DOHH2 (cell line): ENCODE measurements at regions not wholly inside any gene's neighbourhood (a gene's known extent, or its start where the extent isn't known, plus 50 kb on each side); places are given as distances from the start of the nearest gene placed in this dataset.

Source experiments
- H3F3A ChIP-seq: fragments of 200-600 bp; sonication (generic), shearing (Covaris generic); 2 replicates; pipeline ENCODE4 v1.6.0; 2016; ENCODE audit warnings: antibody characterized with exemption, mild to moderate bottlenecking; ENCODE audit not compliant: control insufficient read depth, insufficient read depth
- H3K27ac ChIP-seq: fragments of 200-600 bp; sonication (generic); 2 replicates; pipeline ENCODE4 v1.5.1; 2014; ENCODE audit warnings: low read depth, mild to moderate bottlenecking, low read length, moderate library complexity
- H3K27me3 ChIP-seq: fragments of 200-600 bp; sonication (generic); 2 replicates; pipeline ENCODE4 v1.6.1; 2014; ENCODE audit warnings: mild to moderate bottlenecking, low read length, mixed read lengths; ENCODE audit not compliant: control insufficient read depth
- H3K36me3 ChIP-seq: fragments of 200-600 bp; sonication (generic); 2 replicates; pipeline ENCODE4 v1.6.1; 2014; ENCODE audit warnings: mild to moderate bottlenecking, low read length, moderate library complexity, mixed read lengths; ENCODE audit not compliant: control insufficient read depth
- H3K4me1 ChIP-seq: fragments of 200-600 bp; sonication (generic); 2 replicates; pipeline ENCODE4 v1.6.1; 2014; ENCODE audit warnings: mild to moderate bottlenecking, low read length, mixed read lengths; ENCODE audit not compliant: control insufficient read depth
- H3K4me2 ChIP-seq: fragments of 200-600 bp; sonication (generic); 2 replicates; pipeline ENCODE4 v1.6.0; 2014; ENCODE audit warnings: mild to moderate bottlenecking, low read length, moderate library complexity
- H3K4me3 ChIP-seq: fragments of 200-600 bp; sonication (generic); 2 replicates; pipeline ENCODE4 v1.5.1; 2014; ENCODE audit warnings: mild to moderate bottlenecking, low read length, mixed read lengths
- H3K79me2 ChIP-seq: fragments of 200-600 bp; sonication (generic); 2 replicates; pipeline ENCODE4 v1.6.1; 2014; ENCODE audit warnings: mild to moderate bottlenecking, low read length, mixed read lengths; ENCODE audit not compliant: control insufficient read depth
- H3K9me2 ChIP-seq: fragments of 200-600 bp; sonication (generic); replicated peaks from 2 replicates; pipeline ENCODE4 v1.6.1; 2014; ENCODE audit warnings: mild to moderate bottlenecking, low read length, mixed read lengths; ENCODE audit not compliant: control insufficient read depth
- H3K9me3 ChIP-seq: fragments of 200-600 bp; sonication (generic); 2 replicates; pipeline ENCODE4 v1.6.1; 2014; ENCODE audit warnings: antibody characterized with exemption, low read length, mixed read lengths; ENCODE audit not compliant: control insufficient read depth, insufficient read depth
- H4K20me1 ChIP-seq: fragments of 200-600 bp; sonication (generic); 2 replicates; pipeline ENCODE4 v1.6.0; 2014; ENCODE audit warnings: low read depth, mild to moderate bottlenecking, antibody characterized with exemption, low read length, moderate library complexity; ENCODE audit not compliant: control insufficient read depth, insufficient read depth
- CTCF ChIP-seq: fragments of 200-600 bp; sonication (generic); IDR thresholded peaks from one replicate; pipeline ENCODE4 v1.5.1; 2014; ENCODE audit warnings: antibody characterized with exemption, mild to moderate bottlenecking, low read depth, low read length; ENCODE audit not compliant: poor library complexity, severe bottlenecking
- EZH2phosphoT487 ChIP-seq: fragments of 200-600 bp; sonication (generic); IDR thresholded peaks from 2 replicates; pipeline ENCODE4 v1.6.1; 2017; ENCODE audit warnings: borderline replicate concordance, mild to moderate bottlenecking, antibody characterized with exemption, low read length, moderate library complexity, mixed read lengths

- TF ChIP-seq EZH2phosphoT487 (no peak), CTCF (no peak)
- Histone ChIP-seq H3K4me2 (no peak overlapping the region), H3K4me1 (no peaks in the 10 kb centered on the region), H3K4me3 (no peak overlapping the region), H4K20me1 (no peaks in the 10 kb centered on the region), H3K9me2 (no peaks in the 10 kb centered on the region), H3K9me3 (no peaks in the 10 kb centered on the region), H3K27me3 (no peaks in the 10 kb centered on the region), H3K27ac (no peak overlapping the region), H3K79me2 (no peaks in the 10 kb centered on the region), H3K36me3 (no peaks in the 10 kb centered on the region), H3F3A (no peaks in the 10 kb centered on the region)
These were observed 213.6 kb downstream of the DIO2 start for GRCh38 chr14:79997509-79998208.

- Histone ChIP-seq H3K4me1 (no peaks in the 10 kb centered on the region), H3K9me2 (no peaks in the 10 kb centered on the region), H4K20me1 (no peaks in the 10 kb centered on the region), H3F3A (no peaks in the 10 kb centered on the region), H3K4me3 (no peak overlapping the region), H3K27ac (no peak overlapping the region), H3K4me2 (no peak overlapping the region), H3K36me3 (no peaks in the 10 kb centered on the region), H3K27me3 (no peaks in the 10 kb centered on the region), H3K9me3 (no peaks in the 10 kb centered on the region), H3K79me2 (no peaks in the 10 kb centered on the region)
- TF ChIP-seq CTCF: no peak
- TF ChIP-seq EZH2phosphoT487: no peak
These were observed 218.7 kb downstream of the DIO2 start for GRCh38 chr14:79992407-79993198.

GRCh38 chr14:79991866-79992265 lies 219.4 kb downstream of the DIO2 start:
- Histone ChIP-seq H3F3A (no peaks in the 10 kb centered on the region), H3K4me1 (no peaks in the 10 kb centered on the region), H3K79me2 (no peaks in the 10 kb centered on the region), H4K20me1 (no peaks in the 10 kb centered on the region), H3K4me2 (no peak overlapping the region), H3K9me3 (no peaks in the 10 kb centered on the region), H3K4me3 (no peak overlapping the region), H3K27ac (no peak overlapping the region), H3K9me2 (no peaks in the 10 kb centered on the region), H3K27me3 (no peaks in the 10 kb centered on the region), H3K36me3 (no peaks in the 10 kb centered on the region)
- TF ChIP-seq EZH2phosphoT487: no peak
- no peak for TF ChIP-seq CTCF
